HG03565 (cell line): ENCODE measurements at regions not wholly inside any gene's neighbourhood (a gene's known extent, or its start where the extent isn't known, plus 50 kb on each side); places are given as distances from the start of the nearest gene placed in this dataset.

ENCODE experiments used
- ATAC-seq: cut with Tn5 transposase; IDR thresholded peaks from one replicate; pipeline ENCODE4 v1.9.1; 2021; ENCODE audit warnings: mild to moderate bottlenecking, moderate library complexity; ENCODE audit not compliant: unreplicated experiment

DNA sequence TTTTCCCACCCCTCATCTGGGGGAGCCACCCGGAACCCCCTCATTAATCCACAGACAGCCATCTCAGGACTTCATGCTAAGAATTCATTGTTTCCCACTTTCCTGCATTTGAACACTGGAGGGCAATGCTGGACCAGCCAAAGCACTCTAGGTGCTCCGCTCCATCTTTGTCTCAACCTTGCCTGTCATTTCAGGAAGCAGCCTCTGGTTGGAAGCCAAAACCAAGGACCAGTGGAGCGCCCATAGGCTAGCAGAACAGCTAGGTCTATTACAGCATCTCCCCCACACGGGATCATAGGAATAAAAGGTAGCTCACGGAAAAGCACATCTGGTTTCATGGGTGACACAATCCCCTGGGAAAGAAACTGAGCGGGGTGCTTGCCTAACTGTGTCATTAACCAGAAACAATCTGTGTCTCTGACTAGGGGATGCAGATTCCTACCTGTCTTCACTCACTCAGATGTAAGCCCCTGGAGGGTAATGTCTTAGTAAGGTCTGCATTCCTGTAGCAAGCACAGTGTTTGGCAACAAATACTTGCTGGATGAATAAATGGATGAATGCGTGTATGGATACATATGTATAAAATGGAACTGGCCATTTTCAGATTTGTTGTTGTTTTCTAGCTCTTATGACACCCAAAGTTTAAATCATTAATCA, 197.0 kb downstream of the DAD1 start:
- peak; percentile 29 for ATAC-seq

GRCh38 chr14:22390824-22391461, 198.1 kb downstream of the DAD1 start:
- ATAC-seq: no peak

GRCh38 chr14:22390195-22390594, 198.8 kb downstream of the DAD1 start:
- ATAC-seq: no peak

- no peak for ATAC-seq
Observed at GRCh38 chr14:22388669-22389595, 200.1 kb downstream of the DAD1 start.

DNA sequence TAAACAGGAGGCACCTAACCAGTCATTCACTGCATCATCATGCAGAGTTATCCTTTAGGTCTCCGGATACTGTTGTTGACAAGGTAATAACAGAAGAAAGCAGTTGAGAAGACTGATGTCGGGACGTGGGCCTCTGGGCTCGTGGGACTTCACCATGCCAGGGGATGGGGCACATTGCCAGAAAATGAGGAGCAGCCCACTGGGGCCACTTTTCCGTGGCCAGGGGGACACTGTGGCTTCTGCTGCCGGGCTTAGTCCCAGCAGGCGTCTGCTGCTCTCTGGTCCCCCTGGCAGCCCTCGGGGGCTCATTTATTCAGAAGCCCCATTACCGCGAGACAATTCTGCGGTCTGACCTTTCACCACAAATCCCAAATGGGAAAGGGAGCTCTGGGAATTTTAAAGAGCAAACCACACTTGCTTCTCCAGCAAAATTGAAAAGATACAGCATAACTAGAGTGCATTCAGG, 201.2 kb downstream of the DAD1 start:
- no peak for ATAC-seq

DNA sequence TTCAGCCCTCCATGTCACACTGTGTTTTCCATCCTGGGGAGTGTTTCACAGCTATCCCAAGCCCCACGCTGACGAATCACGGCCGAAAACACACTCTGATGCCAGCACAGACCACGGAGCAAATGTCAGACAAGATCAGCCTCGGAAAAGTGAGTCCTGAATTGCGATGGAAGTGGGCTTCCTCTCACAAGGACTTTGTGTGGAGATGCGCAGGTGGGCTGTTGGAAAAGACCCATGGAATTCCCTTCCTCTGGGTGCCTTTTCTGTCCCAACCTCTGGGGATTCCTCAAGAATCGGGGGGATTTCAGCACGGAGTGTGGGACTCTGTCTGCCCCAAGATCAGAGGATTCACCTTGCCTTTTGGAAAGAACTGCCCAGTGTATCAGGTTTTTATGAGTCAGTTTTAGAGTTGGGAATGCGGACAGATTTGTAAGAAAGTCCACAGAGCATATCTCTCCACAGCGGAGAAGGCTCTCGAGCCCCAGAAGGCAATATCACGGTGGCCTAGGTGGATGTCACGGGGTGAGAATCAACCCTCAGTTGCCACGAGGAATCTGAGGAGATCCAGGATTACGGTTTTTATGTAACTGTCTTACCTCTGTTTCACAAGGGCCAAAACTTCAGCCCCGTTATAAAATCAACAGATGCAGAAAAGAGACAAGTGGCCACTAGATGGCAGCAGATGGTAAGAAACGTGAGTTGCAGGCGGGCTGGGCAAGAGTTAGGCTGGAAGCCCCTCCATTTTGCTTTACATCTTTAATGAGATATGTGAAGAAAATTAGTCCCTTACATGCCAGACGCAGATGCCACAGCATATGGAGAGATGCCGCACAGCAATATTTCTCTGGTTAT, 201.9 kb downstream of the DAD1 start:
- ATAC-seq: no peak

DNA sequence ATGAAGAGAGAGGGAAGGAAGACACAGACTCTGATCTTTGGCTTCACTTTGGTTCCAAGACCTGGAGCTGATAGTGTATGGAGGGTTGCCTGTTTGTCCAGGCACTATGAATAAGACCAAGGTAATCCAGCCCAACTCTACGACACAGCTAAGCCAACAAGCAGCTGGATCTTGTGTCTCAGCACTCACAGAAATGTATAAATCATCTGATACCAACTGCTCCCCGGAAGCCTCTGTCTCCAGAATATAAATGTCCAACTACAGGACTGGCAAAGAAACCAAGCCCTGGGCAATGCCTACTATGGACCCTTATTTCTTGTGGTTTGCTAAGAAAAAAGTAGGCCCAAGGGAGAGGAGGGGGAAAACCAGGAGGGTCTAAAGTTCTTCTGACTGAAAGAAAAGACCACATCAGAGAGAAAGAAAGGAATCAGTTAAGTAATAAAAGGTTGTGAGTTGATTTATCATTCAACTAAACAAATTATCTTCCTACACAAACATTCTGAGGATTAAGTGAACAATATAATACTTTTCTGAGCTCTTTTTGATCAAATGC, 204.0 kb downstream of the DAD1 start:
- no peak for ATAC-seq

DNA sequence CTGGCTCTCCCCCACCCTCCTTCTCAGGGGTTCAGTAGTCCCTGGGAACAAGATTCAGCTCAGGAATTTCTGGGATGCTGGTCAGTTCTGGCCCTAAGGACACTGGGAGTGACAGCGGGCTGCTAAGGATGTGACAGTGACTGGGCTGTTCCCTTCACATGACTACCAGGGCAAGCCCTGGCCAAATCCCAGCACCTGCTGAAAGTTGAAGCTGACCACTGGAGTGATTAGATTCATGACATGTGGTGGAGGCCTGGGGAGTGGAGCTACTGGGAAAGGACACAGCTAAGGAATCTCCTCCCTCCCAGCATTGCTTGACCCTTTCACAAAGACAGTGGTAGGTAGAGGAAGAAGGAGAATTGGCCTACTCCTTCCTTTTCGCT, 204.9 kb downstream of the DAD1 start:
- ATAC-seq: no peak

GRCh38 chr14:22383515-22384166, 205.4 kb downstream of the DAD1 start:
- ATAC-seq: peak; percentile 49

DNA sequence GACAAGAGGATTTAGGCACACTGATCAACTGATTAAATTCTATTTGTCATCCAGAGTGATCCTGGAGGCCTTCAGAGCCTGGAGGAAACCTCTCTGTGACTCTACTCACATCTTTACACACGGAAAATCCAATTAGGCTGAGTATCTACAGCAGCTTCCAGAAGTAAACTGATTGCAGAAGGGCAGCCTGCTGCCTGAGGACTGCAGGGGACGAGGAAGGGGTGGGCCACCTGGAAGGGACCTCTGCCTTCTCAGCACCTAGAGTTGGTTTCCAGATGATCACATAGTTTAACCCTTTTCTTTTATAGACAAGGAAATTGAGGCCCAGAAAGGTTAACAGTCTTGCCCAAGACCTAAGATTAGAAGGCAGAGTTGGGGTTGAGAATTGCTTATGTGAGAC, 206.1 kb downstream of the DAD1 start:
- ATAC-seq: no peak

DNA sequence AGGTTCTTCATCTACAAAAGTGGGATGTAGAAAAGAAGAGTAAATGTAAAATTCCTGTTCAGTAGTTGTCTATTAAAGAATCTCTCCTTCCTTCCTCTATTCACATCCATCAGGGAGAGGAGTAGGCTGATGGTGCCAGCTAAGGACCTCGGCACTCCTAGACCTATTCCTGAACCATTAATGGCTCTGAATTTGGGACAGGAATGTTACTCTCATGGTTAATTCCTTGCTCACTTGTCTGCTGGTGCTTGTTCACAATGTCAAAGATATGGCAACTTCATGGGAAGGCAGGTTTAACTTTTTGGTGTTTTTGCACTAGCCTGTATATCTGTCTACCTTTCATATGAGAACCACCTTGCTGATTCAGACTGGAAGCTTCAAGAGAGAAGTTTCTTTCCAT, 206.6 kb downstream of the DAD1 start:
- no peak for ATAC-seq

DNA sequence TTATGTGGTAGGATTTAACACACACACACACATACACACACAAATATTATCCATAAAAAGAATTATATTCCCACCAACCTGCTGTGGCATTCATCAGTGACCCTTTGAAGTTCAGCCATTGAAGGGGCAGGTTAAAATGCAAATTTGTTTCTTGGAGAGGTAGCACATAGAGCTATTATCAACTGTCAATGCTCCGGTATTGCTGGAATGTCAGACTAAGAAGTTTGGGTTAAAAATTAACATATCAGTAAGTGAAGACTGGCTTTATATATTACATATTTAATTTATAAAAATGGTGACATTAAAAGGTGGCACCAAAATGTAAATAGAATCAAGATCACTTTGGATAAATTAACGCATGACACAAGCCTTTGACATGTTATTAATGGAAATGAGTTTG, 207.3 kb downstream of the DAD1 start:
- ATAC-seq: no peak

- no peak for ATAC-seq
Observed at GRCh38 chr14:22381408-22381760, 207.6 kb downstream of the DAD1 start.

DNA sequence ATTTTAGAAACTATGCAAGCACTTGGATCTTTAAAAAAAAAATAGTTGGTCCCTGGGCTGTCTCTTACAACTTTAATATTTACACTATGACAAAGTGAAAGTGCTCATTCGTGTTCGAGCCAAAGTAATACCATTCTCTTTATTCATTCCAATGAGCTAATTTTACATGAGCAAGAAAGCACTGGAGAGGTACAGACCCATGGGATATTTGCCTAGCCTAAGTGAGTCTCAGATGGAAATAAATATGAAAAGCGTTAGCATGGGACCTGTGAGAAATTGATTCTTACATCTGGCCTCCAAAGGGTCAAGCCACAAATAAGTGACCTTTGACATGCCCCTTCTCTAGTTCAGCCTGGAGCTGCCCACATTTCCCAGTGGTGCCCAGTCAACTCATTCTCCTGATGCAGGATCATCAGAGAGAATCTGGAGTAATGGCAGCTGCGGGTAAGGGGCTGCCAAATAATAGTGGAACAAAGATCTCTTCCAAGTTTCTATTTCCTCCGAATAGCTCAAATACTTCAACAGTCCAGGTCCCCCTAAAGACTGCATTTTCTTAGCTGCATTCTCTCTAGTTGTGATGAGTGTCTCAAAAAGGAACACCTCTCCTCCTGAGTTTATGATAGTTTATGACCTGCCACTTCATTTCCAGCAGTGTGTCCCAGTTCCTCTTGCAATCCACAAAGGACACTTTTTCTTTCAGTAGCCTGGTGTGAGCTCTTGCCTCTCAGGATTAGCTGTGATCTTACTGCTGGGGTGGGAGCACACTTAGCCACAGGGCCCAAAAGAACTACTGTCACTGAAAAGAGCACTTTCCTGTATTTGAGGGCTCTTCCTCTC, 208.2 kb downstream of the DAD1 start:
- no peak for ATAC-seq

DNA sequence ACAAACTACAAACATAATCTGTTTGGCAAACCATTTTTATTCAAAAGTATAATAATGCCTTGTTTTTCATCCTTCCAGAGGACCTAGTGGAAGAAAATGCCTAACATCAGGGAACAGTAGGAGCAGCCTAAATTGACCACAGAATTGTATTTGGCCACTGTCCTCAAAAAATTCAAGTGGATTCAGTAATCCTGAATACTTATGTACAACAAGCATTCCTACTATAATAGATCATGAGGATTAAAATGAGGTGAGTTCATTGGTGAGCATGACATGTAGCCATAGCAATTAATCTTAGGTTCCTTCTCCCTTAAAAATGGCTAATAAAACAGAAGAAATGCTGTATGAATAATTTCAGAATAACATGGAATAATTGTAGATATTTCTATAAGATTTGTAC, 209.3 kb downstream of the DAD1 start:
- ATAC-seq: no peak

DNA sequence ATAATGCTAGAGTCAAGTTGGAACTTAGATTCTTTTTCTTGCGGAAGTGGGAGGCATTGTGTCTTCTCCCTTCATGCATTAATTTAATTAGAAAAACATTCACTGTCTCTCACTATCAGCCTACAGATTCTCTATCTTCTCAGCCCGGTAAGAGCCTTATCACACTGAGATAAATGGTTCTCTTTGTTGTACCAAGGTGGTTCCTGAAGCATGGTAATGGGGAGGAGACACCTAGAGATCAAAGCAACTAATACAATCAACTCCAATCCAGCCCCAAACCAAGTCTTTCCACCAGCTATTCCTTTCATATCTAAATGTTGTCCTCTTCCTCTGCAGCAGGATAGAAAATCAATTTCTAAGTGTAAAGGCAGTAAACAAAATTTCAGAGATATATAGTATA, 210.8 kb downstream of the DAD1 start:
- no peak for ATAC-seq

GRCh38 chr14:22375321-22375930, 213.6 kb downstream of the DAD1 start:
- ATAC-seq: no peak

GRCh38 chr14:22370084-22370847, 218.8 kb downstream of the DAD1 start:
- no peak for ATAC-seq
